Embryonic facial prominence (tissue), 1 donor: ENCODE measurements at regions not wholly inside any gene's neighbourhood (a gene's known extent, or its start where the extent isn't known, plus 50 kb on each side); places are given as distances from the start of the nearest gene placed in this dataset.

Experiments
- DNase-seq: peaks from one replicate; pipeline ENCODE4 v3.0.0-alpha.2; 2016; ENCODE audit errors: extremely low spot score

GRCh38 chr3:43866529-43867353, 176.0 kb downstream of the ABHD5 start:
- no peak for DNase-seq

- DNase-seq = no peak
Observed at GRCh38 chr3:43867436-43868072, 176.8 kb downstream of the ABHD5 start.

- no peak for DNase-seq
Observed at GRCh38 chr3:43869491-43869890, 178.8 kb downstream of the ABHD5 start.

GRCh38 chr3:43870120-43870519, 179.4 kb downstream of the ABHD5 start:
- no peak for DNase-seq

GRCh38 chr3:43870844-43871626, 180.3 kb downstream of the ABHD5 start:
- DNase-seq = no peak

- no peak for DNase-seq
Observed at GRCh38 chr3:43871627-43872245, 181.0 kb downstream of the ABHD5 start.

GRCh38 chr3:43872301-43872700, 181.6 kb downstream of the ABHD5 start:
- DNase-seq = no peak

GRCh38 chr3:43872901-43873300, 182.2 kb downstream of the ABHD5 start:
- no peak for DNase-seq

- DNase-seq = no peak
Observed at GRCh38 chr3:43873723-43874122, 183.0 kb downstream of the ABHD5 start.

GRCh38 chr3:43874290-43874689, 183.6 kb downstream of the ABHD5 start:
- DNase-seq = no peak

- DNase-seq = no peak
Observed at GRCh38 chr3:43874731-43875130, 184.0 kb downstream of the ABHD5 start.

GRCh38 chr3:43876648-43877047, 185.9 kb downstream of the ABHD5 start:
- no peak for DNase-seq

- no peak for DNase-seq
Observed at GRCh38 chr3:43879166-43879565, 188.4 kb downstream of the ABHD5 start.

GRCh38 chr3:43882976-43883680, 192.4 kb downstream of the ABHD5 start:
- DNase-seq = no peak

GRCh38 chr3:43883729-43884396, 193.1 kb downstream of the ABHD5 start:
- DNase-seq = no peak

GRCh38 chr3:43884581-43884980, 193.8 kb downstream of the ABHD5 start:
- no peak for DNase-seq

- DNase-seq = no peak
Observed at GRCh38 chr3:43885908-43886618, 195.3 kb downstream of the ABHD5 start.

- no peak for DNase-seq
Observed at GRCh38 chr3:43892061-43892460, 201.3 kb downstream of the ABHD5 start.

GRCh38 chr3:43892526-43892925, 201.8 kb downstream of the ABHD5 start:
- no peak for DNase-seq

- DNase-seq = no peak
Observed at GRCh38 chr3:43893727-43894126, 203.0 kb downstream of the ABHD5 start.
